ENCODE measurements at regions not wholly inside any gene's neighbourhood (a gene's known extent, or its start where the extent isn't known, plus 50 kb on each side); places are given as distances from the start of the nearest gene placed in this dataset.

DNA sequence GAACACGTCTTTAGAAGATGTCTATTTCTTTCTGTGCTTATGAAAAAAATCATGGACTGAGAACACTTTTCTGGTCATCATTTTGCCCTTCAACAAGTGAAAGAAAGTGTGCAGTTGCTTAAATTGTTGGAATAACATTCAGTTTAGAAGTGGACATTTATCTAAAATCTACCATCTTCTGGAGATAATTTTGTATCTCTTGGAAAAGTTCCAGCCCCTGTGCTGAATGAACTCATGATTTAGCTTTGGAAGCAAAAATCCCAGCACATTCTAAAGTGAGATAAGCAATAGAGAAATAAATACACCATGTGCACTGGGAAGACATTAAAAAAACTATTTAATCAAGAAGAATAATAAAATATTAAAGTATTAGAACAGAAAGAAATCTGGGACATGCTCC is 1420.8 kb upstream of the SLC10A2 start:
- no peak overlapping the region for H3K4me2 ChIP-seq (ENCODE audit: insufficient read depth in 1 of 2, low read depth in 2 of 2, low read length in 2 of 2)
- H3K18ac ChIP-seq (ENCODE audit: extremely low read depth, low read length), result no peak overlapping the region
- H3K27me3 ChIP-seq (replicated peaks in 1 of 4; ENCODE audit: control insufficient read depth in 3 of 4, extremely low read depth in 1 of 4, insufficient read depth in 3 of 4, low read length in 3 of 4), result no peaks in the 10 kb centered on the region
- no peak overlapping the region for H4K5ac ChIP-seq (ENCODE audit: insufficient read length, low read depth, low read length)
- H3K14ac ChIP-seq (ENCODE audit: insufficient read length), result no peak overlapping the region
- no peak overlapping the region for H3K27ac ChIP-seq (ENCODE audit: low read depth, low read length)
- no peak overlapping the region for H3K9ac ChIP-seq (replicated peaks in 1 of 4; ENCODE audit: extremely low read depth in 1 of 4, low read depth in 3 of 4, low read length in 3 of 4)
- no peak overlapping the region for H2BK20ac ChIP-seq (ENCODE audit: low read length)
- no peak for FAIRE-seq
- no peaks in the 10 kb centered on the region for H4K20me1 ChIP-seq (replicated peaks in 1 of 2; ENCODE audit: control insufficient read depth in 1 of 2, insufficient read depth in 2 of 2, low read length in 2 of 2)
- H3K23ac ChIP-seq (ENCODE audit: insufficient read length), result no peak overlapping the region
- no peak overlapping the region for H2BK5ac ChIP-seq (ENCODE audit: low read depth, low read length)
- no peaks in the 10 kb centered on the region for H3K9me3 ChIP-seq (ENCODE audit: insufficient read depth in 2 of 2, low read depth in 1 of 2, low read length in 1 of 2)
- H4K91ac ChIP-seq (replicated peaks; ENCODE audit: insufficient read length, low read length), result no peak overlapping the region
- H2AFZ ChIP-seq (ENCODE audit: low read length), result no peak overlapping the region
- H2BK12ac ChIP-seq (ENCODE audit: low read depth, low read length), result no peak overlapping the region
- H3K79me1 ChIP-seq (ENCODE audit: low read depth, low read length), result no peaks in the 10 kb centered on the region
- no peaks in the 10 kb centered on the region for H3K79me2 ChIP-seq (ENCODE audit: control insufficient read depth in 1 of 2, insufficient read depth in 2 of 2, low read length in 2 of 2)
- POLR2A ChIA-PET (ENCODE audit: partially characterized antibody), result no interaction called here
- H3K4ac ChIP-seq (replicated peaks; ENCODE audit: insufficient read length, low read depth, low read length), result no peak overlapping the region
- H4K8ac ChIP-seq (ENCODE audit: extremely low read depth, insufficient read depth, low read length), result no peak overlapping the region
- CTCF ChIA-PET (ENCODE audit: partially characterized antibody), result no interaction called here
- H2BK120ac ChIP-seq (replicated peaks; ENCODE audit: low read depth, low read length), result no peak overlapping the region
- H3K23me2 ChIP-seq (ENCODE audit: low read depth, low read length), result no peaks in the 10 kb centered on the region
- no peak overlapping the region for H3K4me3 ChIP-seq (ENCODE audit: extremely low read depth in 1 of 4, insufficient read depth in 2 of 4, low read depth in 3 of 4, low read length in 4 of 4)
- no peak for DNase-seq (ENCODE audit: low read depth in 1 of 2, low spot score in 2 of 2)
- H2AK5ac ChIP-seq (ENCODE audit: low read depth, low read length), result no peak overlapping the region
- 100% methylated on average over 1 of the region's 1 CpG; no CpG with 5 or more reads in 1 of the 2 experiments for WGBS, 2 experiments (ENCODE audit: extremely low coverage in 1 of 2, insufficient coverage in 1 of 2, insufficient read length in 1 of 2, insufficient replicate concordance in 2 of 2, low coverage in 1 of 2, low lambda C conversion rate in 2 of 2, missing lambda C conversion rate in 1 of 2)
- H3K4me1 ChIP-seq (replicated peaks in 1 of 4; ENCODE audit: control insufficient read depth in 3 of 4, insufficient read depth in 4 of 4, low read length in 3 of 4), result no peaks in the 10 kb centered on the region
- H2BK15ac ChIP-seq (ENCODE audit: low read length), result no peak overlapping the region
- no peak overlapping the region for H3K56ac ChIP-seq (replicated peaks; ENCODE audit: insufficient read length, low read depth, low read length)
- H3K36me3 ChIP-seq (ENCODE audit: control insufficient read depth in 2 of 4, insufficient read depth in 4 of 4, low read length in 3 of 4), result no peaks in the 10 kb centered on the region
- TF ChIP-seq FOSL1 (IDR thresholded peaks at IDR 0.05; ENCODE audit: insufficient read depth, low read depth, low read length) (no peak), SP4 (IDR thresholded peaks at IDR 0.05; ENCODE audit: low read length) (no peak), RFX5 (IDR thresholded peaks at IDR 0.05; ENCODE audit: borderline replicate concordance, low read depth, low read length) (no peak), TCF12 (IDR thresholded peaks at IDR 0.05; ENCODE audit: low read depth, low read length) (no peak), HDAC2 (IDR thresholded peaks at IDR 0.05; ENCODE audit: borderline replicate concordance in 1 of 2, low read depth in 2 of 2, low read length in 2 of 2) (no peak), SIRT6 (IDR thresholded peaks at IDR 0.05; ENCODE audit: low read length) (no peak), NRF1 (IDR thresholded peaks at IDR 0.05; ENCODE audit: low read depth, low read length) (no peak), CEBPB (IDR thresholded peaks at IDR 0.05; ENCODE audit: low read depth, low read length) (no peak), NANOG (IDR thresholded peaks at IDR 0.05; ENCODE audit: insufficient read depth, low read depth, low read length, poor library complexity, severe bottlenecking) (no peak), RNF2 (IDR thresholded peaks at IDR 0.05; ENCODE audit: borderline replicate concordance, low read depth, low read length, missing control alignments, poor library complexity, severe bottlenecking) (no peak), BCL11A (IDR thresholded peaks at IDR 0.05; ENCODE audit: low read depth in 2 of 2, low read length in 2 of 2) (no peak), CHD2 (IDR thresholded peaks at IDR 0.05; ENCODE audit: low read length) (no peak), HDAC6 (IDR thresholded peaks at IDR 0.05; ENCODE audit: low read depth, low read length) (no peak), CBX8 (IDR thresholded peaks at IDR 0.05; ENCODE audit: borderline replicate concordance, low read depth, low read length) (no peak)
- TF ChIP-seq, protein P1, sequence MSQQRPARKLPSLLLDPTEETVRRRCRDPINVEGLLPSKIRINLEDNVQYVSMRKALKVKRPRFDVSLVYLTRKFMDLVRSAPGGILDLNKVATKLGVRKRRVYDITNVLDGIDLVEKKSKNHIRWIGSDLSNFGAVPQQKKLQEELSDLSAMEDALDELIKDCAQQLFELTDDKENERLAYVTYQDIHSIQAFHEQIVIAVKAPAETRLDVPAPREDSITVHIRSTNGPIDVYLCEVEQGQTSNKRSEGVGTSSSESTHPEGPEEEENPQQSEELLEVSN (IDR thresholded peaks at IDR 0.05), result no peak
